ENCODE measurements at regions not wholly inside any gene's neighbourhood (a gene's known extent, or its start where the extent isn't known, plus 50 kb on each side); places are given as distances from the start of the nearest gene placed in this dataset.

GRCh38 chr9:79382044-79382443 lies 189.7 kb upstream of the TLE4 start:
- Histone ChIP-seq H3K4me3 (ENCODE audit: low read length in 2 of 2) (no peak overlapping the region), H3K36me3 (ENCODE audit: control insufficient read depth in 1 of 2, insufficient read depth in 2 of 2, low read length in 1 of 2) (no peaks in the 10 kb centered on the region), H3K4me1 (ENCODE audit: control insufficient read depth in 1 of 2, insufficient read depth in 2 of 2, low read length in 2 of 2) (peaks cover 0 to 3% of the 10 kb centered on the region in 2 donors), H3K27ac (ENCODE audit: low read depth in 1 of 2, low read length in 2 of 2) (no peak overlapping the region), H3K27me3 (ENCODE audit: control insufficient read depth in 1 of 2, insufficient read depth in 2 of 2, low read length in 1 of 2) (no peaks in the 10 kb centered on the region), H3K9me3 (ENCODE audit: control insufficient read depth, low read length) (no peaks in the 10 kb centered on the region)
- intact Hi-C loops (cut with DNase I) = no loop called here
- ATAC-seq (ENCODE audit: low FRiP score) (no peak), DNase-seq (no peak)

DNA sequence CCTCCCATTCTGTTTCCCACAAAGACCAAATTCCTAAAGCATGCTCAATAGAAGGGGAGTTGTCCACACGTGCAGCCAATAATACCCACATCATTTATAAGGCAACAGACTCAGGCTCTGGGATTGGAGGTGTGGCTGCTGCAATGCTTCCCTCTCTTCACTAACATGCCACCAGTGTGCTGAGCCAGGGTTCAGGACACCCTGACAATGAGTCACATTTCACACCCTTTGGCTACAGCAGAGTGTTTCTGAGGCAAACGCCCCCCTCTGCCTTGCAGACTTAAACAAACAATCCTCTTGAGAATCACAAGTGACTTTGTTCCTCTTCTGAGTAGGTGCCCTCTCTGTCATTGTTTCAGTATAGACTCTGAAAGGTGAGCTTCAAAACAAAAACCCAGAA lies 189.3 kb upstream of the TLE4 start:
- no peak for ATAC-seq (ENCODE audit: low FRiP score)
- Histone ChIP-seq H3K27me3 (ENCODE audit: control insufficient read depth in 1 of 2, insufficient read depth in 2 of 2, low read length in 1 of 2) (no peaks in the 10 kb centered on the region), H3K9me3 (ENCODE audit: control insufficient read depth, low read length) (no peaks in the 10 kb centered on the region), H3K4me3 (ENCODE audit: low read length in 2 of 2) (no peak overlapping the region), H3K36me3 (ENCODE audit: control insufficient read depth in 1 of 2, insufficient read depth in 2 of 2, low read length in 1 of 2) (no peaks in the 10 kb centered on the region), H3K4me1 (ENCODE audit: control insufficient read depth in 1 of 2, insufficient read depth in 2 of 2, low read length in 2 of 2) (peaks cover 0 to 3% of the 10 kb centered on the region in 2 donors), H3K27ac (ENCODE audit: low read depth in 1 of 2, low read length in 2 of 2) (no peak overlapping the region)
- DNase-seq = no peak
- WGBS, 2 donors = 13 to 18% methylated on average over 2 of the region's 2 CpGs
- intact Hi-C loops (cut with DNase I) = no loop called here

- Histone ChIP-seq H3K27ac (ENCODE audit: low read depth in 1 of 2, low read length in 2 of 2) (no peak overlapping the region), H3K27me3 (ENCODE audit: control insufficient read depth in 1 of 2, insufficient read depth in 2 of 2, low read length in 1 of 2) (no peaks in the 10 kb centered on the region), H3K36me3 (ENCODE audit: control insufficient read depth in 1 of 2, insufficient read depth in 2 of 2, low read length in 1 of 2) (no peaks in the 10 kb centered on the region), H3K4me1 (ENCODE audit: control insufficient read depth in 1 of 2, insufficient read depth in 2 of 2, low read length in 2 of 2) (peaks cover 0 to 3% of the 10 kb centered on the region in 2 donors), H3K9me3 (ENCODE audit: control insufficient read depth, low read length) (no peaks in the 10 kb centered on the region), H3K4me3 (ENCODE audit: low read length in 2 of 2) (no peak overlapping the region)
- DNase-seq = no peak
- intact Hi-C loops (cut with DNase I) = no loop called here
- no peak for ATAC-seq (ENCODE audit: low FRiP score)
These were observed 188.7 kb upstream of the TLE4 start for GRCh38 chr9:79383096-79383495.

DNA sequence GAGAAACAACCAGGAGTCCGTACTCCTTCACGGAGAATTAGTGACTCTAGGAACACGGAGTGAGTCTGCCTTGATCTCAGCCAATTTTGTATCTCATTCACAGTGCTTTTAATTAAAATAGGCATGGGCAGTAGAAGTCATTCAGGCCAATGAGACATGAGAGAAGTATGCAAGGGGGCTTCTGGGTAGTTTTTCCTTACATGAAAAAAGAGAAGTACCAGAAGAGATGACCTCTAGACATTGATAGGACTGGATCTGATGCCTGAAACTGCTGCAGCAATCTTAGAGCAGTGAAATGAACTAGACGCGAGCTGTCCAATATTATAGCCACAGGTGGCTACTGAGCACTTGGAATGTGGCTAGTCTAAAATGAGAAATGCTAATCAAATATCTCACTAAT lies 187.7 kb upstream of the TLE4 start:
- H3K4me3 ChIP-seq (ENCODE audit: low read length in 2 of 2) = no peak overlapping the region
- H3K9me3 ChIP-seq (ENCODE audit: control insufficient read depth, low read length) = no peaks in the 10 kb centered on the region
- DNase-seq (no peak), ATAC-seq (ENCODE audit: low FRiP score) (no peak)
- H3K36me3 ChIP-seq (ENCODE audit: control insufficient read depth in 1 of 2, insufficient read depth in 2 of 2, low read length in 1 of 2) = no peaks in the 10 kb centered on the region
- WGBS, 2 donors = 91 to 96% methylated on average over 5 of the region's 5 CpGs
- intact Hi-C loops (cut with DNase I) = no loop called here
- no peaks in the 10 kb centered on the region for H3K27me3 ChIP-seq (ENCODE audit: control insufficient read depth in 1 of 2, insufficient read depth in 2 of 2, low read length in 1 of 2)
- peaks cover 0 to 3% of the 10 kb centered on the region in 2 donors for H3K4me1 ChIP-seq (ENCODE audit: control insufficient read depth in 1 of 2, insufficient read depth in 2 of 2, low read length in 2 of 2)
- H3K27ac ChIP-seq (ENCODE audit: low read depth in 1 of 2, low read length in 2 of 2) = no peak overlapping the region

GRCh38 chr9:79384501-79384900 lies 187.3 kb upstream of the TLE4 start:
- H3K4me1 ChIP-seq (ENCODE audit: control insufficient read depth in 1 of 2, insufficient read depth in 2 of 2, low read length in 2 of 2) = peaks cover 0 to 3% of the 10 kb centered on the region in 2 donors
- no peaks in the 10 kb centered on the region for H3K27me3 ChIP-seq (ENCODE audit: control insufficient read depth in 1 of 2, insufficient read depth in 2 of 2, low read length in 1 of 2)
- no peak overlapping the region for H3K4me3 ChIP-seq (ENCODE audit: low read length in 2 of 2)
- intact Hi-C loops (cut with DNase I) = no loop called here
- no peaks in the 10 kb centered on the region for H3K9me3 ChIP-seq (ENCODE audit: control insufficient read depth, low read length)
- whole genome bisulfite sequencing, 2 donors = 26 to 44% methylated on average over 1 of the region's 1 CpG
- ATAC-seq (ENCODE audit: low FRiP score) (no peak), DNase-seq (no peak)
- H3K27ac ChIP-seq (ENCODE audit: low read depth in 1 of 2, low read length in 2 of 2) = no peak overlapping the region
- H3K36me3 ChIP-seq (ENCODE audit: control insufficient read depth in 1 of 2, insufficient read depth in 2 of 2, low read length in 1 of 2) = no peaks in the 10 kb centered on the region

GRCh38 chr9:79387101-79387835 lies 184.5 kb upstream of the TLE4 start:
- no peak overlapping the region for H3K27ac ChIP-seq (ENCODE audit: low read depth in 1 of 2, low read length in 2 of 2)
- no peak overlapping the region for H3K4me3 ChIP-seq (ENCODE audit: low read length in 2 of 2)
- ATAC-seq (ENCODE audit: low FRiP score) (no peak), DNase-seq (no peak)
- no peaks in the 10 kb centered on the region for H3K36me3 ChIP-seq (ENCODE audit: control insufficient read depth in 1 of 2, insufficient read depth in 2 of 2, low read length in 1 of 2)
- WGBS, 2 donors = 66 to 69% methylated on average over 5 of the region's 5 CpGs
- H3K9me3 ChIP-seq (ENCODE audit: control insufficient read depth, low read length) = peaks cover 1% of the 10 kb centered on the region
- H3K27me3 ChIP-seq (ENCODE audit: control insufficient read depth in 1 of 2, insufficient read depth in 2 of 2, low read length in 1 of 2) = no peaks in the 10 kb centered on the region
- H3K4me1 ChIP-seq (ENCODE audit: control insufficient read depth in 1 of 2, insufficient read depth in 2 of 2, low read length in 2 of 2) = no peaks in the 10 kb centered on the region
- intact Hi-C loops (cut with DNase I) = no loop called here

DNA sequence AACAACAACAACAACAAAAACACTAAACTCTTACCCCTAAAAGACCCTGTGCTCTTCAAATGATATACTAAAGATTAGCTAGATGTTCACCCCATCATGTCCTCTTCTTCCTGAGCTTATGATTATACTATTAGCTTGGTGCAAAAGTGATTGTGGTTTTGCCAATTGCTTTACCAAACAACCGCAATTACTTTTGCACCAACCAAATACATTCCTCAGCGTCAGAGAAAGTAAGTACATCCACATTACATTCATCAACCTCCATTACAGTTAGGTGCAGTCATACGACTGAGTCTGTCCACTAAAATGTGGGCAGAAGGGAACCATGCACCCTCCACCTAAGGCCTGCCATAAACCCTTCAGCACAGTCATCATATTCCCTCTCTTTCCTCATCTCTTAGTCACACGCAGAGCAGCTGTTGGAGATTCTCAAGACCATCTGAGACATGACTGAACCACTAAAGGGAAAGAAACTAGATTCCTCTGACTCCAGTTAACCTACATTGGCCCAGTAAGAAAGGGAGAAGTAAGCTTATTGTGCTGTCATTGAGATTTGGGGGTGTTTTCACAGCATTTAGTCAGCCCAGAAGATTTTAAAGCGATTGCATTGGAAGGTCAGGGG lies 181.6 kb upstream of the TLE4 start:
- no peak overlapping the region for H3K4me3 ChIP-seq (ENCODE audit: low read length in 2 of 2)
- DNase-seq (no peak), ATAC-seq (ENCODE audit: low FRiP score) (no peak)
- no peaks in the 10 kb centered on the region for H3K36me3 ChIP-seq (ENCODE audit: control insufficient read depth in 1 of 2, insufficient read depth in 2 of 2, low read length in 1 of 2)
- 65 to 72% methylated on average over 5 of the region's 5 CpGs for WGBS, 2 donors
- no peaks in the 10 kb centered on the region for H3K4me1 ChIP-seq (ENCODE audit: control insufficient read depth in 1 of 2, insufficient read depth in 2 of 2, low read length in 2 of 2)
- peaks cover 1% of the 10 kb centered on the region for H3K9me3 ChIP-seq (ENCODE audit: control insufficient read depth, low read length)
- intact Hi-C loops (cut with DNase I) = no loop called here
- H3K27me3 ChIP-seq (ENCODE audit: control insufficient read depth in 1 of 2, insufficient read depth in 2 of 2, low read length in 1 of 2) = no peaks in the 10 kb centered on the region
- H3K27ac ChIP-seq (ENCODE audit: low read depth in 1 of 2, low read length in 2 of 2) = no peak overlapping the region

DNA sequence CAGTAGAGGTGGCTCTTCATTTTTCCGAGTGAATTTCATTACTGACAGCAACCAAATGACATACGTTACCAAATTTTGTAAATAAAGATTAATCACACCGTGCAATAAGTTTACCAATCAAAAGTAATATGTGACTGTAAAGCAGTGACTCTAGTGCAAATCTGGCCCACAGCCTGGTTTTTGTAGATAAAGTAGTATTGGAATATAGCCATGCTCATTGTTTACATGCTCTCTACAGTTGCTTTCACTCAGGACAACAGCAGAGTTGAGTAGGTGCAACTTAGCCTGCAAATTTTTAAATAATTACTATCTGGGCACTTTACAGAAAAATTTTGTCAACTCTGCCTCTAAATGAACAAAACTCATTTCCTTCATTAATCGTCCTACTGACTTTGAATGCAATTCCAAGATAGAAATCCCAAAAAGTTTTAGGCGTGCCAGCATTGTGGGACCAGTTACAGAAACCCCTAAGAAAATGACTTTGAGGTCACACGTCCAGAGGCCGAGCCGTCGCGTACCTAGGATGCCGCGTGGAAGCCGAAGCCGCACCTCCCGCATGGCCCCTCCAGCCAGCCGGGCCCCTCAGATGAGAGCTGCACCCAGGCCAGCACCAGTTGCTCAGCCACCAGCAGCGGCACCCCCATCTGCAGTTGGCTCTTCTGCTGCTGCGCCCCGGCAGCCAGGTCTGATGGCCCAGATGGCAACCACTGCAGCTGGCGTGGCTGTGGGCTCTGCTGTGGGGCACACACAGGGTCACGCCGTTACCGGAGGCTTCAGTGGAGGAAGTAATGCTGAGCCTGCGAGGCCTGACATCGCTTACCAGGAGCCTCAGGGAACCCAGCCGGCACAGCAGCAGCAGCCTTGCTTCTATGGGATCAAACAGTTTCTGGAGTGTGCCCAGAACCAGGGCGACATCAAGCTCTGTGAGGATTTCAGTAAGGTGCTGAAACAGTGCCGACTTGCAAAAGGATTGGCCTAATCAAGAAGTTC lies 180.7 kb upstream of the TLE4 start:
- WGBS, 2 donors = 88% methylated on average over 28 of the region's 28 CpGs
- intact Hi-C loops (cut with DNase I) = no loop called here
- Histone ChIP-seq H3K27ac (ENCODE audit: low read depth in 1 of 2, low read length in 2 of 2) (no peak overlapping the region), H3K4me3 (ENCODE audit: low read length in 2 of 2) (no peak overlapping the region), H3K36me3 (ENCODE audit: control insufficient read depth in 1 of 2, insufficient read depth in 2 of 2, low read length in 1 of 2) (no peaks in the 10 kb centered on the region), H3K9me3 (ENCODE audit: control insufficient read depth, low read length) (peaks cover 1% of the 10 kb centered on the region), H3K4me1 (ENCODE audit: control insufficient read depth in 1 of 2, insufficient read depth in 2 of 2, low read length in 2 of 2) (no peaks in the 10 kb centered on the region), H3K27me3 (ENCODE audit: control insufficient read depth in 1 of 2, insufficient read depth in 2 of 2, low read length in 1 of 2) (no peaks in the 10 kb centered on the region)
- ATAC-seq (ENCODE audit: low FRiP score) (no peak), DNase-seq (peak in 1 of 2 donors; percentile 51)
